IPS-18c (cell line): ENCODE measurements at regions not wholly inside any gene's neighbourhood (a gene's known extent, or its start where the extent isn't known, plus 50 kb on each side); places are given as distances from the start of the nearest gene placed in this dataset.
"Not testable (repeated sequence)": the region's sequence is repeated elsewhere in the genome, so short reads cannot be mapped to it uniquely, and the experiment has no call there.

Experiments
- H3K4me3 ChIP-seq: 2 replicates; pipeline ENCODE4 v1.7.0; 2013; ENCODE audit warnings: low read depth, mild to moderate bottlenecking, low read length, moderate library complexity; ENCODE audit not compliant: insufficient read depth
- H3K9me3 ChIP-seq: one replicate; pipeline ENCODE4 v1.6.1; 2013; ENCODE audit warnings: mild to moderate bottlenecking, low read length, moderate library complexity; ENCODE audit not compliant: control insufficient read depth, insufficient read depth

DNA sequence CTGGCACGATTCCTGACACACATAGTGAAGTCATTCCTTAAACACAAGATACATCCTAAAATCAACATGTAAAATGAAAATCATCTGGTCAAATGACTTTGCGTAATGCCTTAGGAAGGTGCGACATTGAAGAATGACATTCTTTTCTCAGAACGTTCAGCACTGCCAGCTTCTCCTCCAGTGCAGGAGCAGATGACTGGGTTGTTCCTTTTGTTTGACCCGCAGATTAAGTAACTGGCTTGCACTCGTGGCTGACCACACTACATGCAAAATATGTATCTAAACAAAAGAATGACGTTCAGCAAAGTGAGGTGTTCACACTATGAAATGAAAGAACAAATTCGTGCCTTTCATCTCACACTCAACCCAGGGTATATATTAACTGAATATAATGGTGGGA, 260.7 kb upstream of the CXorf66 start:
- not testable (repeated sequence) for H3K9me3 ChIP-seq, H3K4me3 ChIP-seq

GRCh38 chrX:140215894-140216293, 250.6 kb upstream of the CXorf66 start:
- not testable (repeated sequence) for H3K4me3 ChIP-seq, H3K9me3 ChIP-seq

DNA sequence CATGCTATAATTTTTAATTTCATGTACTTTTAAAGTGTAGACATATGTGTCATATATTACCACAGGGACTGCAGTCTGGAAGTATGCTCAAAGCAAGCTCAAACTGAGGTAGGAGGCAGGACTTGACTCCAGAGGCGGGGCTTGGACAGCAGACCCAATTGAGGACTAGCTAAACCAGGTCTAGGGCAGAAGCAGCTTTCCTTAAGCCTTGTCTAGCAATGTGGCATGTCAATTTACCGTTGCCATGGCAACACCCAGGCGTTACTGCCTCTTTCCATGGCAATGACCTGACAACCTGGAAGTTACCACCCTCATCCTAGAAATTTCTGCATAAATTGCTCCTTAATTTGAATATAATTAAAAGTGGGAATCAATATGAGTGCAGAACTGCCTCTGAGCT, 249.2 kb upstream of the CXorf66 start:
- not testable (repeated sequence) for H3K4me3 ChIP-seq, H3K9me3 ChIP-seq

DNA sequence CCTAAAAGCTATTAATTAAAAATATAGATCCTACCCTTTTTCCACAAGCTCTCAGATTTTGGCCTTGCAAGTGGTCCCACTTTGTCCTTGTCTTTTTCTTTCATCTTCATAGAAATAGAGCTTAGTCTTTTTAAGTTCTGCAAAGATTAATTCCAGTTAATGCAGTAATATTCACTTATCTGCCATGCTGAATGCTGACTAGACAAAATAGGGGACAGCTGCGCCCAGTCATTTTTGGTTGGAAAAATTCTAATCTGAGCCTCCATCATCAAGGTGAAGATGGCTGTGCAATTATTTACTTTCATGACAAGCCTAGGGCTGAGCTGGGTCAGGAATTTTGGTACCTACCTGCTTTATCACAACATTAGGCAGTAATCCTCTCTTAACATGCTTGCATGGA, 241.3 kb upstream of the CXorf66 start:
- no peak overlapping the region for H3K4me3 ChIP-seq
- H3K9me3 ChIP-seq, result no peaks in the 10 kb centered on the region

DNA sequence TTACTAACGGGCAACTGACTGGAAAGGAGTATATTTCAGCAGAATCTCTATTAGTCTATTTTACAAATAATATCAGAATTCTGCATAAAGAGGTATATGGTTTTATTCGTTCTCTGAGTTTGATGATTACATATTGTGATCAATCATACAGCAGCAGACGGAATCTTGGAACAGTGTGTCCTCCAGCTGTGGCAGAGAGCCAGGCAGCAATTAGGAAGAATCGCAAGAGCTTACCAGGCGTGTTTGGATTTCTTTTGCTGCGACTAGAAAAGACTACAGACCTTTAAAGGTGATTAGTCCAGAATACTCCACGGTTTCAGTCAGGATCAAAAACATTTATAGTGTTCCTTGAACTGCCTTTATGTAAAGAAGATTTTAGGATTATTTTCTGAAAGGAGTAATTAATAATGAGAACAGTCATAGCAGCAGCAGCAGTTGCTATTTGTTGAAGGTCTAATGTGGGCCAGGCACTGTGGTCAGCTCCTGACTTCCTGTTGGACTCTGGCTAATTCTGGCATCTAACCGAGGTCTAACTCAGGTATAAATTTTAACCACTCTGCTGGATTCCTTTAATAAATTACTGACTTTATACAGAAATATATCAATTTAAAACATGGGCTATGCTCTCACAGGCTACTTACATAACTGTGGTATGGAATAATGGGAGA, 225.3 kb upstream of the CXorf66 start:
- H3K9me3 ChIP-seq, result peaks cover 5% of the 10 kb centered on the region
- no peak overlapping the region for H3K4me3 ChIP-seq

GRCh38 chrX:140180585-140180984, 215.3 kb upstream of the CXorf66 start:
- Histone ChIP-seq H3K9me3 (no peaks in the 10 kb centered on the region), H3K4me3 (no peak overlapping the region)

- no peak overlapping the region for H3K4me3 ChIP-seq
- H3K9me3 ChIP-seq, result peaks cover under 1% of the 10 kb centered on the region
Observed at GRCh38 chrX:140177821-140178220, 212.5 kb upstream of the CXorf66 start.

- Histone ChIP-seq H3K4me3 (no peak overlapping the region), H3K9me3 (peaks cover 6% of the 10 kb centered on the region)
Observed at GRCh38 chrX:140172401-140172800, 207.1 kb upstream of the CXorf66 start.

GRCh38 chrX:140167551-140167950, 202.2 kb upstream of the CXorf66 start:
- Histone ChIP-seq H3K9me3 (peaks cover 3% of the 10 kb centered on the region), H3K4me3 (no peak overlapping the region)

DNA sequence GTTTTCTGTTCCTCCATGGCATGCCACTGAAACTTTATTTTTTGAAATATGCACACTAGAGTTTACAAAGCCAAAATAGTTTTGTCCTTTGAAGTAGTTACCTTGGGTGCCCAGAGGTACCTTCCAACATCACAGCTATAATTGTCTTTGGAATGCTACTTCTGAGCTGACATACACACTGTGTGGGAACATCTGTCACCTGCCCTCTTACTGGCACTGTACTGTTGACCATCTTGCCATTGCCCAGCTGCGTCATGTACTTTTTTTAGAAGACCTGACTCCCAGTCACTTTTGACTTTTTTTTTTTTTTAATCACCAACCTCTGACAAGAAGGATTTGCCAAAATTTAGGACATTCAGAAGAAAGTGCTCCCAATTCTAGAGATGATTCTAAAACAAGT, 200.5 kb upstream of the CXorf66 start:
- Histone ChIP-seq H3K4me3 (no peak overlapping the region), H3K9me3 (no peaks in the 10 kb centered on the region)

GRCh38 chrX:140164391-140164790, 199.1 kb upstream of the CXorf66 start:
- Histone ChIP-seq H3K9me3 (peaks cover 2% of the 10 kb centered on the region), H3K4me3 (no peak overlapping the region)

- peaks cover 4% of the 10 kb centered on the region for H3K9me3 ChIP-seq
- H3K4me3 ChIP-seq, result no peak overlapping the region
Observed at GRCh38 chrX:140163371-140164159, 198.2 kb upstream of the CXorf66 start.

DNA sequence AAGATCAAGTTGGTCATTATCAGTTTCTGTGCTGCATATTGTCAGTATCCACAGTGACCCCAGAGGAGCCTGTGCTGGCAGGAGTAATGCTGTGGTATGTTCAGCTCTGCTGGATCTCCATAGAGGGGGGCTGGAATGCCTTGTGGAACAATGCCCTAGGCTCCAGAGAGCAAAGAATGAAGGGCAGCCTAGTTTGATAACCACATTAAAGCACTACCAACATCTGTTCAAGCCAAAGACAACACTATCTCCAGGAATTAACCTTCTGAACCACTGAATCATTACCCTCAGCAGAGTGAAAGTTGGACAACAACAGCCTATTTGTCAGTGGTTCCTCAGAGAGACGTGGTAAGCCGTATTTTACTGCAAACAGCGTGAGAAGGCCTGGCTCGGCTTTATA, 192.3 kb upstream of the CXorf66 start:
- Histone ChIP-seq H3K4me3 (no peak overlapping the region), H3K9me3 (peaks cover 13% of the 10 kb centered on the region)

DNA sequence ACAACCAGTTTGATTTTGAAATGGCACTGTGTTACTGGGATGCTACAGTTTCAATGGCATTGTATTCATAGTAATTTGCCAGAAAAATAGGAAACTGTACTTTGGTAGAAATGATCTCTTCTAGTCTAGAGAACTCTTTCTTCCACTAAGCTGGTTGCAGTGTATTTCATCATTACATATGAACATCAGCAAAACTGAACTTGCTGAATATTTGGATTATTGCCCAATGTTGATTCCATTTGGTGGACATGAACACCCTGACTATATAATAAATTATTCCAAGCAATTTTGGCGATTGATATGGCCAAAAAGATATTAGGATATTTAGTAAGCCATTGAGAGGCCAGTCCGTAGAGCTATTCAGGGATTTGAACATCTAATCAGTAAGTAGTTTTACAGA, 191.8 kb upstream of the CXorf66 start:
- Histone ChIP-seq H3K4me3 (no peak overlapping the region), H3K9me3 (peaks cover 13% of the 10 kb centered on the region)

DNA sequence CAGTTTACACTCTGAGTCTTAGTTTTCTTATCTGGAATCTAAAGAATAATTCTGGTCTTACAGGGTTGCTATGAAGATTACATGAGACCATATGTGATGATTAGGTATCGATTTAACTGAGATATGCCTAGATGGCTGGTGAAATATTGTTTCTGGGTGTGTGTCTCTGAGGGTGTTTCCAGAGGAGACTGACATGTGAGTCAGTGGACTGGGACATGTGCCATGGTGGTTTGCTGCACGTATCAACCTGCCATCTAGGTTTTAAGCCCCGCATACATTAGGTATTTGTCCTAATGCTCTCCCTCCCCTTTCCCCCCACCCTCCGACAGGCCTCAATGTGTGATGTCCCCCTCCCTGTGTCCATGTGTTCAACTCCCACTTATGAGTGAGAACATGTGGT, 186.0 kb upstream of the CXorf66 start:
- H3K4me3 ChIP-seq, result no peak overlapping the region
- peaks cover 10% of the 10 kb centered on the region for H3K9me3 ChIP-seq

- H3K4me3 ChIP-seq, result no peak overlapping the region
- H3K9me3 ChIP-seq, result peaks cover 5% of the 10 kb centered on the region
Observed at GRCh38 chrX:140149761-140150160, 184.4 kb upstream of the CXorf66 start.

DNA sequence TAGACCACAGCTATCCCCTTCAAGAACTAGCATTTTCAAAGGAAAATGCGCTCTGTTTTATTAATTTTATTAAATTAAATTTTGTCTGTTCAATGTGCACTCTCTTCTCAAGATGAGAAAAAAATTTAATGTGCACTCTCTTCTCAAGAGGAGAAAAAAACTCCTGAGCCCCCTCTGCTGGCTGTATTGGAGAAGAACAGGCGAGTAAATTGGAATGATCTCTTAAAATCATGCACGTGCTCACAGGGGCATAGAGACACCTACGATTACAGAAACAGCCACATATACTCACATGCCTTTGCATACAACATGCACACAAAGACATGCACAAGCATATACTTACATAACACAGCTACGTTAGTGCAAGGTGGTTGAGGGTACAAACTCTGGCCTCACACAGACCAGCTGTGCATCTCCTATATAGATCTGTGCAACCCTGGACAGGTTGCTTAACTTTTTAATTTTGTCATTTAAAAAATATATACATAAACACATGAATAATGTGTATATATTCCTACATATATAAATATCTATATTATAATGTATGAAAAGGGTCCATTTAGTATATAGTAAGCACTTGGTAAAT, 176.2 kb upstream of the CXorf66 start:
- H3K9me3 ChIP-seq, result peaks cover 2% of the 10 kb centered on the region
- no peak overlapping the region for H3K4me3 ChIP-seq

DNA sequence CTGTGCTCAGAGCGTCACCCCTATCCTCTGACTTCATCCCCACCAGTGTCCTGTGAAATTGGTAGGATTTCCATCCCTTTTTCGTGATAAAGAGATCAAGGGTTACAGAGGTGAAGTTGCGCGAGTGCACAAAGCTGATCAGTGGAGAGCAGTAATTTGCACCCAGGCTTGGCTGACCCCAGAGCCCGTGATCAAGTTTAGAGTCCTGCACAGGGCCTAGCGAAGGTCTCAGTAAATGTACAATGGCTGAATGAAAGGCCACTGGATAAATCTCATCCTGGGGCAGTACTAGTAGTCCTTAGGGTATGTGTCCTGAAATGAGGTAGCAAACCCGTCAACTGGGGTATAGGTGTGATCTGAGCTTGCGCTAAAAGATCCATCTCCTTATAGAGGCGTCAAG, 173.2 kb upstream of the CXorf66 start:
- not testable (repeated sequence) for H3K4me3 ChIP-seq, H3K9me3 ChIP-seq
